Stimulated activated CD8-positive, alpha-beta memory T cell treated with anti-CD3 and anti-CD28 coated beads, Interleukin-15, amount 100 ng/mL, for 1 hour (primary cell): ENCODE measurements at regions not wholly inside any gene's neighbourhood (a gene's known extent, or its start where the extent isn't known, plus 50 kb on each side); places are given as distances from the start of the nearest gene placed in this dataset.
A peak's percentile ranks its signal among the peaks of the same experiment; 100 is the strongest.

Experiments used
- DNase-seq: peaks from one replicate; pipeline ENCODE4 v3.0.0-alpha.2; 2020; ENCODE audit warnings: low read depth

DNA sequence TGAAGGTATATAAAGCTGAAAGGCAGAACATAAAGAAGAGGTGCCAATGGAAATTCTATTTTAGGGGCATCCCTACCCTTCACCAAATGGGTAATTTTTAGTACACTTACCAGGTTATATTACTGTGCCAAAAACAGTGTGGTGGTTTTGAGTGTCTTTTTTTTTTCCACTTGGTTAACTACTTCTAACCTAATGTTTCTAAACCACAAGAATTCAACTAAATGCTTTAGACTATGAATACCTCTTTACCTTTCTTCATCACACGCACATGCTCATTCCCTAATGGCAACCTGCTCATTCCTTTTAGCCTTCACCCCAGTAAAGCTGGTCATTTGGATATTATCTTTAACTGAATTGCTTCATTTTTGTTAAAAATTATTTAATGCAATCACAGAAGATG lies 215.6 kb downstream of the PIK3R1 start:
- no peak for DNase-seq

DNA sequence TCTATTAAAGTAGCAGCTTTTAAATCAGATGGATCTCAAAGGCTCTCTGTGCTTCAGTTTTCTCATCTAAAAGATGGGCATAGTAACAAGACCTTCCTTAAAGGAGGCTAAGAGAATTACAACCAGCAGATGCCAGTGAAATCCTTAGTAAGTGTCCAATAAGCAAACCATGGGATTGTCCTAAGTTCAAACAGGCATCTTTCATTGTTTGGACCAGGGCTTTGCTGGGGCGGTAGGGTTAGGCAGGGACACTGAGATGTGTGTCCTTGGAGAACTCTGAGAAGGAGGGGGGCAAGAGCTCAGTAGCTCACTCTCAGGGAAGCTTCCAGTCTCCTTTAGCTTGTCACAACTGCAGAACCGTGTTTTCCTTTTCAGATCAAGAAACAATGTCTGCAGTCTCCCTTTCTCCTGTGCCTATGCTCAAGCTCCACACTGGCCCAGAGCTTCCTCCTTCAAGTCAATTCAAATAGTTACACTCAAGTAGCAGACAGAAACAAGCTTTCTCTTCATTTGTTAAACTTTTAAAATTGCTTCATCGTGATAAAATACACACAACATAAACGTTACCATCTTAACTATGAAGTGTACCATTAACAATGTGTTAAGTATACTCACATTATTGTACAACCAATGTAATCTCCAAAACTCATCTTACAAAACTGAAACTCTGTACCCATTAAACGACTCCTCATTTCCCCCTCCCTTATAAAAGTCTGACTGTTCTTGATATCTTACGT lies 216.2 kb downstream of the PIK3R1 start:
- no peak for DNase-seq

DNA sequence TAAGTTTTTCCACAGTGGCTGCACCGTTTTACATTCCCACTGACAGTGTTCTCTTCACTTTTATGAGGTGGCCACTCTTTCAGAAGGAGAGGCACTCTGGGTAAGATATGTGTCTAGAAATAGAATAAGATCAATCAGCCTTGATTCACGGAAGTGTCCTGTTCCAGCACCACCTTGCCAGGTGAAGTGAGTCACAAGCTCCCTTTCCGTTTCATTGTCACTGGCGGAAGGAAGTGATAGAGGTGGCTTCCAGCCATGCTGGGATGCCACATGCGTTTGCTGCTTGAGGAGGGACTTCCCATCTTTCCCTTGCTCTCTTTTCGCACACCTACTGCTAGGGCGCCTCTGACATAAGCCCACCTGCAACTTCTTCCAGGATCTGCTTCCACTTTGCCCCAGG lies 217.1 kb downstream of the PIK3R1 start:
- peak; percentile 2 for DNase-seq

DNA sequence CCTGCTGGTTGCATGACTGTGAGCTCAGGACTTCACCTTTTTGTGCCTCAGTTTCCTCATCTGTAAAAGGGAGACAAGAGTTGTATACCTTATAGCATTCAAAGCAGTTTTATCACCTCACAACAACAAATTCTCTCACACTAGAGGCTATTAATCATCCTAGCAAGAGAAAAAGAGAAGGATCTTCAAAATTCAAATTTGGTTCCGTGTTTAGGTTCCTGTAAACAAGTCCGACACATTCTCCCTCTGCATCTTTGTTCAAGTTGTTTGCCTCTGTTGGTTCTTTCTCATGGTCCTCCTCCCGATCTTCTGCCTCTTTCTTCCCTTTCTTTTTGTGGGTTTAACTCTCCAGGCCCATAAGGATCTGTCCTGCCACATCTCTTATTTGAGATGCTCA lies 218.0 kb downstream of the PIK3R1 start:
- DNase-seq, result no peak

DNA sequence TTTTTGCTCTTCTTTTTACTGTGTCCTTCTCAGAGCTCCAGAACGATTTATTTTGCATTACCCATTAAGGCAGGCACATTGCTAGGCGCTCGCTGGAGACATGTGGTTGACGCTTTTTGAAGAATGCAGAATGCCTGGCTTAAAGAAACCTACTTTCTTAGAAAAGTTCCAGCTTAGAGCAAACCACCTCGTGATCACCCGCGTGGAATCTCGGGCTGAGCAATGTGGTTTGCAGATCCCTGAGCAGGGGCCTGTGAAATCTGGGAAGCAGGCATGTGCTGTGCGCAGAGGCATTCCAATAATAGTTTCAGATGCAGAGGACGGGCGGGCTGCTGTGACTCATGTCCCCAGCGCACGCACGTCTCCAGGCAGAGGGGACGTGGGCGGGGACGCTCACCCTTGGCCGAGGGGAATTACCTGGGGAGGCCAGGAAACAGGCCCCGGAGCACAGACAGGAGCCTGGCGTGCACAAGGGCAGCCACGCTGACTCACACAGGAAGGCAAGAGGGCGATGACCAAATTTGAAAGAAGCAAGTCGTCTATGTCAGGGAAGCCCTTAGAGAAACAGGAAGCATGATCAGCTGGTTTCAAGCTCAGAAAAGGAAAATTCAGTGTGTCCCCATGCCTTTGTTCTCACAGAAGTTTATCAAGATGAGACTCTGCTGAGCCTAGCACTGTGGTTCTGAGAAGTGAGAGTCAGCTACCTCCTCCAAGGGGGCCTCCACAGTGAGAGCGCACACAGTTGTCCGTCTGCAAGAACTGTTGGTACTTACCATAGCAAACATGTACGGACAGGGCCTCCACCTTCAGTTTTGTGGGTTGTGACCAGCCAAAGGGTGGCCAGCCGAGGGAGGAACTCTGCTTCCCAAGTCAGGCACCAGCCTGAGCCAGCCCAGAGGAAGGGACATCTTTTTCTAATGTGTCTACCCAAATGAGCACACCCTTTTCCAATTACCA lies 218.6 kb downstream of the PIK3R1 start:
- DNase-seq, result peak; percentile 75

DNA sequence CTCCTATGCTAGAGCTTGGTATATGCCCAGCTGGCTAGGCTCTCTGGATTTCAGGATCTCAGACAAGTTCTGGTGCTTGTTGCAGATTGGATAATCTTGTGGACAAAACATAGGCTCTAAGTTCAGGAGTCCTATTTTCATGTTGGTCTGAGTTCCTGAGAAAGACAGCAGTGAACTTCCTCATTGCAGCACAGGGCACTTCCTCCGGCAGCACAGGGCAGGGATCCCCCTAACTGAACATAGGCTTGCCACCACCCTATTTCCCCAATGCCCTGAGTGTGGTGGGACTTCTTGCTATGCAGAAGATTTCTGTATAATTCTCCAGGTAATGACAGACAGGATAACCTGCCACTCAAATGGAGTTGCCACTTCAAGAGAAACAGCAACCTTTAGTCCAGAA lies 220.1 kb downstream of the PIK3R1 start:
- DNase-seq, result no peak

DNA sequence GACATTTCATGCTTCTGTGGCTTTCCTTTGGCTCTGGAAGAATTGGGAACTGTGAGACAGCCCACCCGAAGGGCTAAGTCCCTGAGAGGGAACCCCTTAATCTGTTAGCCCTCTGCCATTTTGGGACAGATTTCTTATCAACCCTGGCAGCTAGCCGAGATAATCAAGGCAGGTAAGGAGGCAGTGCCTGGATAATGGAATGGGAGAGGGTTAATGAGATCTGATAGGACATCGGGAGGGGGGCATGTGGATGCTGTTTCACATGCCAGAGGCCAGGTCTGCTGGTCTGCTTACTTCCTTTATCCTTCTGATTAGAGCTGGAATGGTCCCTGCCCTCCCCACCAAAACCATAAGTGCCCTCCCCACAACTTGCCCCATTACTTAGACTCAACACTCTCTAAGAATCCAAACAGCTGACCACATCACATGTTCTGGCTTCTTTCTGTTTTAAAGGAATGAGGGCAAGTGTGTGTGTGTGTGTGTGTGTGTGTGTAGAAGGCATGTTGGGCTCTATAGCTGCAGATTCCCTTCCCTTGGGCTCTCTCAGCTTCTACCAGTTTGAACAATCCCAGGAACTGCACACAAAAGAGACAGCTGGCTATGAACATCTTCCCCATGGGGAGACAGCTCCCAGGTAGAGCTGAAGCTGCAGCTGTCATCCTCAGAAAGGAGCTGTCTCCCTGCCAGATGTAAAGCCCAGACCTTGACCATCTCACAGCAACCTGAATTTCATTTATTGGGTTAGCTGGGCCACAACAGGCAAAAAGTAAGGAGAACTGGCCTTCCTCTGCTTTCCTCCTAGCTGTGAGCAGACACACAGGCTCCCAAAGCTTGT lies 221.3 kb downstream of the PIK3R1 start:
- no peak for DNase-seq

DNA sequence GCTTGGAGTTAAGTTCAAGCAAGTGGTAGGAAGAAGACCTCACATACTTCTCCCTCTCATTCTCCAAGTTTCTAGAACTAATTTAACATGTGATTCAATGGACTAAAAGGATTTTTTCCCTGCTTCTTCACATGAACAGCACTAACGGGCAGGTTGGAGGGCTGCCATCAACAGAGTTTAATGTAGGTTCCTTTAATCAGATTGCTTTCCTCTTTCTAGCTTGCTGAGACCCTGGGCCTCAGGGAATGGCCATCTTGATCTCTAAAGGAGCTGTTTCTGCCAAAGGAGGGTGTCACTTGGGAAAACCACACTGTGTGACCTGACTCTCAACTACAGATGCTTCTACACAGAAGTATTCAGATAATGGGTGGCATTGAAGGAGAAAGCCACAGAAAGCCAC lies 223.3 kb downstream of the PIK3R1 start:
- no peak for DNase-seq

DNA sequence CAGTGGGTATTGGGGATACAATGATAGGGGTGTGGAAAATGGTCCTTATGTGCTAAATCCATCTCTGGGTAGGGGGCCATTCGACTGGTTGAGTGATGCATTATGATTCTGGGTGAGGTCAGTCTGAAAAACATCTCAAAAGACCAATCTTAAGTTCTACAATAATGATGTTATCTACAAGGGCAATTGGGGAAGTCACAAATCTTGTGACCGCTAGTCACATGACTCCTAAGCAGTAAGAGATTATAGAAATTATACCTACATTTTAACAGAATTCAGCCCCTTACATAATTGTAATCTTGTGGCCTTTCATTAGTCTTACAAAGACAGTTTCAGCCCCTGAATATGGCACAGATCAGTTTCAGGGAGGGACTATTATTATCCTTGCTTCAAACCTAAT lies 224.7 kb downstream of the PIK3R1 start:
- DNase-seq, result no peak

DNA sequence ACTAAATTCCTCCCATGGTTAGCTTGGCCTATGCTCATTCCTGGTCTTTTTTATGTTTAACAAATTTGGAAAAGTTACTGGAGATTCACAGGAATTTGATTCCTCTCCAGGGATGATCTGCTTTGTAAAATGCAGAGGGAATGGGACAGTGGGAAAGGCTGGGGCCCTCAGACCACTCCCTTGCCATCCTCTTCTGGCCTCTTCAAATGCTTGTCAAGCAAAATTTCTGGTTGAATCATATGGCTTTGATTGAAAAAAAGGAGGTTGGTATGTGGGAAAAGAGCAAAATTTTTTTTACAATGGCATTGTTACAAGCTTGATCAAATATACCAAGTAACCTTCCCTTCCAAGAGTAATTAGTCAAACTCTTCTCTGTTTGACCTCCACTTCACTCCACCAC lies 225.1 kb downstream of the PIK3R1 start:
- no peak for DNase-seq

DNA sequence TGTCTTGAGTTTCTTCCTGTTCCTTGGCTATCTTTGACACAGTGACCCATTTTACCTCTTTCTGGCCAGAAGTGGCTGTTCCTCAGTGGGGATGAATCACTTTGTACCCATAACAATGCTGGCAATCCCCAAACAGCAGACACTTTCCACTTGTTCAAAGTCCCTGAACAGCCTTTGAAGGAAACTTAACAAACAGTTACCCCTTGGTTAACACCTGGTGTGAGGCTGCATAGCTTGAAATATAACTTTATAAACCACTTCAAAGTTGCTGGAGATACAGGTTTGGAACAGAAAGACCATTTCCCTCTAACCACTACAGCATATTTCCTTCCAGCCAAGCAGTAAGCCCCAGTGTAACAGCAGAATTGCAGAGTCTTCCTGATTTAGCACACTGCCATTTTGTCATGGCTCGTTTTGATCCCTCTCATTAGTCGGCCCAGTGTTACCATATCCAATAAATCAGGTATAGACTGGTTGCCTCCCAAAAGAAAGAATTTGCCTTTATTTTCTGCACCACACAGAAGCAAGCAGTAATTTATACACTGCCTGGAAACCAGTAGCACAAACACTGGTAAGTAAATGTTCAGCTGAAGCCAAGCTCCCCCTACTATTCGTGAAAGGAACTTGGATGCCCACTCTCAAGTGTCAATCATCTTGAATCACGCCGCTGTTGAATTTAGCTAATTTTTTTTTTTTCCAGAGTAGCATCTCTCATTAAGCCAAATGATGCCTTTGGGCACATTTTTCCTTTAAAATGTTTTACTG lies 225.9 kb downstream of the PIK3R1 start:
- no peak for DNase-seq

DNA sequence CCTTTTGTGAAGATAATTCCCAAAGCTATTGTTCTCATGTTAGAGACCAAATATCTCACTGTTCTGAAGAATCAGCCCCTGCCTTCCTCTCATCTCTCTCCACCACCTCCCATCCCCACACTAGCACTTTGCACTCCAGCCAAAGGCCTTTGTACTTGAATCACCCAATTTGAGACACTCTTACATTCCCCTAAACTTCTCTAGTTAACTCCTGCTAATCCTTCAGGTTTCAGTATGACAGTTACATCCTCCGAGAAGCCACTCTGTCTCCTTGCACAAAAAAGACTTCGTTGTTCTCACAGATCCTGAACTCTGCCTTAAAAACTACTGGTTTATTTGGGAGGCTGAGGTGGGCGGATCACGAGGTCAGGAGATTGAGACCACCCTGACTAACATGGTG lies 227.5 kb downstream of the PIK3R1 start:
- no peak for DNase-seq

DNA sequence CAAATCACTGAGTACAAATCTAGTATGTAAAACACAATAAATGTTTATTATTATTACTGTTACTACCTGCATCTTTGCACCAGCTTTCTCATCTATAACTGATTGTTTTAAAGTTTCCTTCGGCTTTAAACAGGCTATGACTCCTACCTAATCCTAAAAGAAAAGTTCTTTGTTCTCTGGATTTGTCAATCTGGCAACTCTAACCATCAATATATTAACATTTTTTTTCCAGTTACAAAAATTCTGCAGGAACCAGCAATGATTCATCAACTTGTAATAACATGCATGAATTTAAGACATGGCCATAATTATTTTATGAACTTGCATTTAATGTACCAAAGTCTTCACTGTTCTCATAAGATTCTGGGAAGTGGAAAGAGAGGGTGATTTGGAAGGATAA lies 228.5 kb downstream of the PIK3R1 start:
- no peak for DNase-seq

DNA sequence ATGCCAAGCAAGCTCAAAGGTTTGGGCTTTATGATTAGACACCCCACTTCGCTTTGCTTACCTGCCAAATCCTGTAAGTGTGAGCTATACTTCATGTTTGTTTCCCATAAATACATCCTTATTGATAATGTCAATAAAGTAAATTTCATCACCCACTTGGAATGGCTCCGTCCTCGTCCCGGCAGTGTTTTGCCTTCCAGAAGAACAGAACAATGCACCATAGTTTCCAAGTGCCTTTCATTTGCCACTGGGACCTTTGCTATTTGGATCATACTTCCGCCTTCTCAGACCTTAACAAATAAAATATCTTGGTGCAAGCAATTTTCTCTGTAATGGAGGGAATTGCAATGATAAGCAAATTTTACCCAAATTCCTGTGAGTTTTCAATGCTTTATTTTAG lies 229.3 kb downstream of the PIK3R1 start:
- no peak for DNase-seq

DNA sequence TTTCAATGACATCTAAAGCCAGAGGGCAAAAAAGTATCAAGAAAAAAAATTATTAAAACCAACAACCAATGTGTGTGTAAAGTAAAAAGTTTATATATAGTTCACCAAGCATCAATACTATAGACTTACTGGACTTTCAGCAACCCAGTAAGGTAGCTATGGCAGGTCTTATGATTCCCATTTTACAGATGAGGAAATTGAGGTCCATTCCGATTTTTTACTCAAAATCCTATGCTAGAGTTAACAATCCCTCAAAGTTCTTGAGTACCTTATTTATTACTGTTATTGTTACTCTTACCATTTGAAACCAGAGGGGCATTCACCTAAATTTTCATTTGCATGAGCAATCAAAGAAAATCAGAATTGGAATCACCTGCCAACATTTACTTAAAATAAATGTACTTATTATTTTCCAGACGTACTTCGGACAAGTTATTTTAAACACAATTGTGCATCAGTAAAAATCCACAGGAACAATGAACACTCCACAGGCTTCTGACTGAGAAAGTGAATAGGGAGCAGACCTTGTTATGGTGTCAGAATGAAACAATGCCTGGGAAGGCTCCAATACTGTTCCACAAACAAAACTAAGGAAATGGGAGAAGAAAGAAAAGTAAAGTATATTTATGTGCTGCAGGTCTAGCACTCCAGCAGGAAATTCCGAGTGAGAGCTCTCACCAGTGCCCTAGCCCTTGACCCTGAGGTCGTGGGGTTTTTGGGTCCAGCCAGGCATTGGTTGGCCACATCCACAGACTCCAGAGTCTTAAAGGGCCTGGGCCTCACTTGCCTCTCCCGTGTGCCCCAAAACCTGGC lies 229.9 kb downstream of the PIK3R1 start:
- DNase-seq, result no peak

DNA sequence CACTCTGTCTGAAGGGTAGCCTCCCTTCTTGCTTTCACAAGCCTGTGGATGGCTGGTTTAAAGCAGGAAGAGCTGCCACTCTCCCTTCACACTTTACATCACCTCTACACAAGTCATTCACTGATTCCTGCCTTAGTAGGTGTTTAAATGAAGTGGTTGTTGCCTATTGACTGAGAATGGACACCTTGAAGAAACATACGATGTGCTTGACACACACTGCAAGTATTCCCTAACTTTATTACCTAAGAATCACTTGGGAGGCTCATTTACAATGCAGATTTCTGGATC lies 230.5 kb downstream of the PIK3R1 start:
- no peak for DNase-seq

DNA sequence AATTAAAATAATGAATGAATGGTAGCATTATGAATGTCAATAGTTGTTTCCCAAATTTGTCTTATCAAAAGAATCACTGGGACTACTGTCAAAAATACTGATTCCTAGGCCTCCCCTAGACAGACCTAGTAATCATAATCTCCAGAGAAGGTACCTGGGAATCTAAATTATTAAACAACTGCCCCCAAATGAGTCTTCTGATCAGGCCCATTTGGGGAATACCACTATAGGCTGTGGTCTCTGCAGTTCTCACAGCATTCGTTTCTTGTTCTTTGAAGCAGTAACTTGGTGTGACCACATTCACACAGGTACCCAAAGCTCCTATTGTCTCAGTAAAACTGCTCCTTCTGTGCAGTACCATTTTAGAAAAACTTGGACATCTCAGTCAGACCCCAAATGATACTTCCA lies 230.9 kb downstream of the PIK3R1 start:
- no peak for DNase-seq

DNA sequence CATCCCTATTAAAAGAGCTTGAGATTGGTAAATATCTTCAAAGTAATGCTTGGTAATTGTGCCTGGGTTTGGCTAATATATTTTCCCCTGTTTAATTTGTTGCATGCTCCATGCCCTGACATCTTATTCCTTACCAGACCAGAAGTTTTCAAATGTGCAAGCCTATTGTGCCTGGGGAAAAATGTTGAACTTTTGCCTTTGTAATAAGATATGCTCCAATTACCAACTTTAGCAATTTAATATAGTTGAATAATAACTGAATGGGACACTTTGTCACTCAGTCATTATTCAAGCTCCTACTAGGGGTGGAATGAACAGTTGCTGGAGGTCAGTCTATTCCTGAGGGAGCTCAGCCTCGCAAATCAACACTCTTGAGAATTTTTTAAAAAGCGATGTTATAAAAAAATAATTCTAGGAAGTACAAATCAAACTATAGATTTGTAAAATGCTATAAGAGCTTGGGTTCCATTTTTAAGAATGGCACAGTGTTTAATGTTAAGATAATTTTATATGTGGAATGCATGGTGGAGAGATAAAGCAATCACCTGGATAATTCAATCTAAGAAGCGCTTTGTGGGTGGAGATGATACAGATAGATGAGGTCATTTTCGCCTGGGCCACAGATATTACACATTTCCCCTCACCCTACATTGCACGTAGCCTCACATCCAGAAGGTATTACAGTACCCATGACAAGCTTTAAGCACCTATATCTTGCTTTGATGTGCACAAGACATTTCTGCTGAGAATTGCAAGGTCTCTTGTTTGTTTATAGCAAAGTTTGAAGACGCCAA lies 231.8 kb downstream of the PIK3R1 start:
- no peak for DNase-seq

DNA sequence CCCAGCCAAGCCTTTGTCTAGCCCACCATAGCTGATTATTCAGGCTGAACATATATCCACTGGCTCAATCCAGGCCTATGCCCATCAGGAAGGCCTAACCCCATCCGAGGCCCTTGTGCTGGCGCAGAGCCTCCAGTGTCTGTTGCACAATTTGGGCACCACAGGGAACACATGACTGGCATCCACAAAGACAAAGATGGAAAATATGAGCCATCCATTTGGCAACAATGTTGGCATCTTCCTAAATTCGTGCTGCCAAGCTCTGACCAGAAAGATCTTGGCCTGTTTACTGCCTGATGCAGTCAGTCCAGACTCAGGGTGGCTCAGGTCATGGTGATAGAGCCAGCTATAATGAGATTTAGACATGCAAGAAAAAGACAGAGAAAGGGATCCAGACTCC lies 233.8 kb downstream of the PIK3R1 start:
- no peak for DNase-seq

DNA sequence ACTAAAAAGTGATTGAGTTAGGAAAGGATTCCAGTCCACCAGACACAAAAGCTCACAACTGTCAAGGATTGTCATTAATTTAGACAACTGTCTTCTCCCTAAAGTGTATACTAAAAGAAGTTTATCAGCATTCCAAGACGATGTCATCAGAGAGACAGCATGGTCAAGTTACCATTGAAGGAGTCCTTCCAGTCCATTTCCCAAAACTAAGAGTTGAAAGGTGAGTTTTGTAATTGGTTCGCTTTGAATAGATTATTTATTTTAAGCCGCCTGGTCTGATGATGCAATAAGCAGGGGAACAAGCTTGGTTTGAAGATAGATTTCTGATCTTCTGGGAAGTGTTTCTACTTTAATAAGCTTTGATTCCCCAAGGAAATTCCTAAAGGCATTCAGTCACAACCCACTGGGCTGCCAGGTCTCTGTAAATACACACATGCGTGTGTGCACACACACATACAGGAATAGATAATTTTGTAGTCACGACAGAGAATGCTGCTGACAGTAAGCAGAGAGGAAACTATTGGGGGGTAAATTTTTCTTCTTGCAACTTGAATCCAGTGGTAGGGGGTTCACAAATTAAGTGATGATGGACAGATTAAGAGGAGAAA lies 234.8 kb downstream of the PIK3R1 start:
- no peak for DNase-seq
